ENCODE measurements at regions not wholly inside any gene's neighbourhood (a gene's known extent, or its start where the extent isn't known, plus 50 kb on each side); places are given as distances from the start of the nearest gene placed in this dataset.

GRCh38 chr9:134992755-134993124, 75.0 kb upstream of the FCN1 start:
- Histone ChIP-seq H3K9me3 (replicated peaks; ENCODE audit: control insufficient read depth, insufficient read depth, low read length) (no peaks in the 10 kb centered on the region; the same call in 2 of the 3 replicates), H3K36me3 (ENCODE audit: control insufficient read depth in 2 of 2, insufficient read depth in 2 of 2, low read length in 1 of 2) (no peaks in the 10 kb centered on the region), H3K4me2 (ENCODE audit: control insufficient read depth, insufficient read depth) (no peak overlapping the region), H3K4me3 (no peak overlapping the region), H3K9ac (ENCODE audit: control insufficient read depth, insufficient read depth, low read length) (no peak overlapping the region), H2AFZ (ENCODE audit: control insufficient read depth, low read depth, low read length) (no peak overlapping the region), H3K27ac (ENCODE audit: control insufficient read depth, insufficient read depth) (no peak overlapping the region), H4K20me1 (ENCODE audit: control insufficient read depth, insufficient read depth) (no peaks in the 10 kb centered on the region), H3K79me2 (ENCODE audit: control insufficient read depth, insufficient read depth, low read length) (no peaks in the 10 kb centered on the region), H3K4me1 (ENCODE audit: control insufficient read depth, insufficient read depth, low read length) (no peaks in the 10 kb centered on the region), H3K27me3 (replicated peaks in 1 of 2; ENCODE audit: control insufficient read depth in 2 of 2, insufficient read depth in 2 of 2, low read length in 1 of 2) (no peaks in the 10 kb centered on the region)
- BruUV-seq (replicated peaks), result no TSS peak
- intact Hi-C loops (cut with micrococcal nuclease; ENCODE audit: unreplicated experiment) (no loop called here), in situ Hi-C loops (cut with MboI) (no loop called here)
- ChIA-PET CTCF (no interaction called here), POLR2A (no interaction called here), SMC1A (ENCODE audit: uncharacterized antibody, unreplicated experiment) (no interaction called here), RAD21 (ENCODE audit: unreplicated experiment) (no interaction called here)
- FAIRE-seq (no peak), ATAC-seq (no peak), DNase-seq (ENCODE audit: low read depth, low spot score) (no peak)
- TF ChIP-seq NFYA (IDR thresholded peaks at IDR 0.05; ENCODE audit: borderline replicate concordance, low read depth, low read length), result no peak
- TF ChIP-seq E4F1 (IDR thresholded peaks at IDR 0.05; ENCODE audit: borderline replicate concordance, partially characterized antibody), result no peak
- no peak for TF ChIP-seq ZBTB4 (CRISPR knock-in tag; IDR thresholded peaks at IDR 0.05)
- TF ChIP-seq CHD2 (IDR thresholded peaks at IDR 0.05; ENCODE audit: borderline replicate concordance, low read depth, low read length), result no peak
- no peak for TF ChIP-seq RB1 (IDR thresholded peaks at IDR 0.05; ENCODE audit: borderline replicate concordance)
- TF ChIP-seq ASH2L (IDR thresholded peaks at IDR 0.05; ENCODE audit: borderline replicate concordance, low read depth), result no peak
- TF ChIP-seq E2F4 (IDR thresholded peaks at IDR 0.05; ENCODE audit: low read depth, low read length), result no peak
- 51% methylated on average over 22 of the region's 22 CpGs for WGBS (ENCODE audit: insufficient coverage, insufficient replicate concordance, low lambda C conversion rate, missing lambda C conversion rate)
